Activated T-helper 17 cell treated with anti-CD3 and anti-CD28 coated beads, Interleukin-2, amount 50 U/mL, for 72 hours (primary cell): ENCODE measurements at regions not wholly inside any gene's neighbourhood (a gene's known extent, or its start where the extent isn't known, plus 50 kb on each side); places are given as distances from the start of the nearest gene placed in this dataset.

Experiments
- ATAC-seq: fragments of 150-1000 bp; cut with Tn5 transposase; replicated peaks from 2 replicates; pipeline ENCODE4 v1.10.0; 2021; ENCODE audit warnings: mild to moderate bottlenecking, moderate library complexity
- H3K27ac Mint-ChIP-seq: one replicate; pipeline ENCODE4 v1.8.0; 2022; ENCODE audit warnings: mixed read lengths
- H3K27me3 Mint-ChIP-seq: one replicate; pipeline ENCODE4 v1.8.0; 2022; ENCODE audit warnings: mixed read lengths
- H3K36me3 Mint-ChIP-seq: one replicate; pipeline ENCODE4 v1.8.0; 2022; ENCODE audit warnings: low read depth, mild to moderate bottlenecking, mixed read lengths
- H3K4me1 Mint-ChIP-seq: one replicate; pipeline ENCODE4 v1.8.0; 2022; ENCODE audit warnings: mixed read lengths
- H3K4me3 Mint-ChIP-seq: one replicate; pipeline ENCODE4 v1.8.0; 2022; ENCODE audit warnings: mild to moderate bottlenecking, mixed read lengths
- H3K9me3 Mint-ChIP-seq: one replicate; pipeline ENCODE4 v1.8.0; 2022; ENCODE audit warnings: mixed read lengths

GRCh38 chr3:6577584-6577983 lies 283.3 kb upstream of the GRM7 start:
- no peaks in the 10 kb centered on the region for H3K36me3 Mint-ChIP-seq
- peaks cover 12% of the 10 kb centered on the region for H3K9me3 Mint-ChIP-seq
- no peak for ATAC-seq
- no peak overlapping the region for H3K4me3 Mint-ChIP-seq
- H3K4me1 Mint-ChIP-seq = no peaks in the 10 kb centered on the region
- H3K27ac Mint-ChIP-seq = no peak overlapping the region
- no peaks in the 10 kb centered on the region for H3K27me3 Mint-ChIP-seq

GRCh38 chr3:6578526-6578925 lies 282.4 kb upstream of the GRM7 start:
- no peak overlapping the region for H3K27ac Mint-ChIP-seq
- H3K4me1 Mint-ChIP-seq = no peaks in the 10 kb centered on the region
- peaks cover 15% of the 10 kb centered on the region for H3K9me3 Mint-ChIP-seq
- ATAC-seq = no peak
- no peak overlapping the region for H3K4me3 Mint-ChIP-seq
- H3K27me3 Mint-ChIP-seq = no peaks in the 10 kb centered on the region
- no peaks in the 10 kb centered on the region for H3K36me3 Mint-ChIP-seq

- H3K9me3 Mint-ChIP-seq = peaks cover 15% of the 10 kb centered on the region
- H3K4me1 Mint-ChIP-seq = no peaks in the 10 kb centered on the region
- ATAC-seq = no peak
- H3K27me3 Mint-ChIP-seq = no peaks in the 10 kb centered on the region
- H3K36me3 Mint-ChIP-seq = no peaks in the 10 kb centered on the region
- H3K4me3 Mint-ChIP-seq = no peak overlapping the region
- H3K27ac Mint-ChIP-seq = no peak overlapping the region
Observed at GRCh38 chr3:6580808-6581207, 280.1 kb upstream of the GRM7 start.

DNA sequence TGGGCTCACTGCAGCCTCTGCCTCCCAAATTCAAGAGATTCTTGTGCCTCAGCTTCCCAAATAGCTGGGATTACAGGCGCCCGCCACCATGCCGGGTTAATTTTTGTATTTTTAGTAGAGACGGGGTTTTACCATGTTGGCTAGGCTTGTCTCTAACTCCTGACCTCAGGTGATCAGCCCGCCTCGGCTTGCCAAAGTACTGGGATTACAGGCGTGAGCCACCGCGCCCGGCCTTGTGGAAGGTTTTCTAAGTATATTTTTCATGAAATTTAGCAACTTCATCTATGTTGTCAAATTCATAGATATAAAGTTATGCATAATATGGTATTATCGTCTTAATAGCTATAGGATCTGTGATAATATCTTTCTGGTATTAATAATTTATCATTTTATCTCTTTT lies 275.6 kb upstream of the GRM7 start:
- no peaks in the 10 kb centered on the region for H3K27me3 Mint-ChIP-seq

DNA sequence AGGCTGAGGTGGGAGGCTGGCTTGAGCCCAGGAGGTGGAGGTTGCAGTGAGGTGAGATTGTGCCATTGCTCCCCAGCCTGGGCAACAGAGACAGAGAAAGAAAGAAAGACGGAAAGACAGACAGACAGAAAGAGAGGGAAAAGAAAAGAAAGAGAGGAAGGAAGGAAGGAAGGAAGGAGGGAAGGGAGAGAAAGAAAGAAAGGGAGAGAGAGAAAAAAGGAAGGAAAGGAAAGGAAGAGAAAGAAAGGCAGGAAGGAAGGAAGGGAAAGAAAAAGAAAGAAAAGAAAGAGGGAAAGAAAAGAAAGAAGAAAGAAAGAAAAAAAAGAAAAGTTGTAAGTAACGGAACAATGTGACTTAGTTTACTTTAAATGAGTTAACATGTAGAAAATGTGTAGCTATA lies 260.7 kb upstream of the GRM7 start:
- ATAC-seq = no peak
- Mint-ChIP-seq H3K4me3 (no peak overlapping the region), H3K9me3 (peaks cover 21% of the 10 kb centered on the region), H3K4me1 (no peaks in the 10 kb centered on the region), H3K36me3 (no peaks in the 10 kb centered on the region), H3K27ac (no peak overlapping the region), H3K27me3 (no peaks in the 10 kb centered on the region)

More for the DNA sequence above, 275.6 kb upstream of the GRM7 start:
- Mint-ChIP-seq H3K4me3 (no peak overlapping the region), H3K36me3 (no peaks in the 10 kb centered on the region), H3K4me1 (no peaks in the 10 kb centered on the region), H3K27ac (no peak overlapping the region), H3K9me3 (peaks cover 19% of the 10 kb centered on the region)
- ATAC-seq = no peak

GRCh38 chr3:6601374-6601773 lies 259.5 kb upstream of the GRM7 start:
- peaks cover 25% of the 10 kb centered on the region for H3K9me3 Mint-ChIP-seq
- ATAC-seq = no peak
- H3K27ac Mint-ChIP-seq = no peak overlapping the region
- no peaks in the 10 kb centered on the region for H3K4me1 Mint-ChIP-seq
- H3K27me3 Mint-ChIP-seq = no peaks in the 10 kb centered on the region
- no peaks in the 10 kb centered on the region for H3K36me3 Mint-ChIP-seq
- H3K4me3 Mint-ChIP-seq = no peak overlapping the region

DNA sequence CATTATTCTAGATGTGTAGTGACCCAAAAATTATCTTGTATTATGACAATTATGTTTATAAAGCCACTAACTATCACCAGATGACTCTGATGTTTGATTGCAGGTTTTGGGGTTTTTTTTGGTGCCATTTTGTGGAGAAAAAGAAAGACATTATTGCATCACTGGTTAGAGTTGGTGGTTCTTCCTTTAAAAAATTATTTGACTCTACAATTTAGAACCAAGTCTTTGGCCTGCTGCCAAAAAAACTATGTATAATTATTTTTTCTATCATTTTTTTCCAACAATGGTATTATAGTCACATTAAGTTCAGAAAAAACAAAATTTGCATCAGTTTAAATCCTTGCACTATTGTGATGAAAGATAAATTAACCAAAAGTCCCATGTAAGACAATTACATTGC lies 258.6 kb upstream of the GRM7 start:
- H3K27me3 Mint-ChIP-seq = no peaks in the 10 kb centered on the region
- H3K4me1 Mint-ChIP-seq = no peaks in the 10 kb centered on the region
- no peaks in the 10 kb centered on the region for H3K36me3 Mint-ChIP-seq
- H3K9me3 Mint-ChIP-seq = peaks cover 20% of the 10 kb centered on the region
- H3K4me3 Mint-ChIP-seq = no peak overlapping the region
- ATAC-seq = no peak
- no peak overlapping the region for H3K27ac Mint-ChIP-seq

GRCh38 chr3:6605227-6605626 lies 255.7 kb upstream of the GRM7 start:
- no peaks in the 10 kb centered on the region for H3K27me3 Mint-ChIP-seq
- no peak for ATAC-seq
- no peaks in the 10 kb centered on the region for H3K36me3 Mint-ChIP-seq
- no peak overlapping the region for H3K27ac Mint-ChIP-seq
- H3K4me3 Mint-ChIP-seq = no peak overlapping the region
- H3K9me3 Mint-ChIP-seq = peaks cover 8% of the 10 kb centered on the region
- H3K4me1 Mint-ChIP-seq = no peaks in the 10 kb centered on the region

GRCh38 chr3:6608843-6609242 lies 252.1 kb upstream of the GRM7 start:
- Mint-ChIP-seq H3K4me1 (no peaks in the 10 kb centered on the region), H3K36me3 (no peaks in the 10 kb centered on the region), H3K27ac (no peak overlapping the region), H3K4me3 (no peak overlapping the region), H3K9me3 (peaks cover 12% of the 10 kb centered on the region), H3K27me3 (no peaks in the 10 kb centered on the region)
- no peak for ATAC-seq

- no peak overlapping the region for H3K4me3 Mint-ChIP-seq
- no peaks in the 10 kb centered on the region for H3K36me3 Mint-ChIP-seq
- no peaks in the 10 kb centered on the region for H3K27me3 Mint-ChIP-seq
- no peaks in the 10 kb centered on the region for H3K4me1 Mint-ChIP-seq
- peaks cover 7% of the 10 kb centered on the region for H3K9me3 Mint-ChIP-seq
- no peak for ATAC-seq
- no peak overlapping the region for H3K27ac Mint-ChIP-seq
Observed at GRCh38 chr3:6612034-6612616, 248.8 kb upstream of the GRM7 start.

GRCh38 chr3:6622260-6622659 lies 238.7 kb upstream of the GRM7 start:
- ATAC-seq = no peak
- no peak overlapping the region for H3K27ac Mint-ChIP-seq
- H3K36me3 Mint-ChIP-seq = no peaks in the 10 kb centered on the region
- H3K9me3 Mint-ChIP-seq = peaks cover 5% of the 10 kb centered on the region
- no peaks in the 10 kb centered on the region for H3K4me1 Mint-ChIP-seq
- H3K4me3 Mint-ChIP-seq = no peak overlapping the region
- no peaks in the 10 kb centered on the region for H3K27me3 Mint-ChIP-seq

- no peaks in the 10 kb centered on the region for H3K27me3 Mint-ChIP-seq
- no peak overlapping the region for H3K27ac Mint-ChIP-seq
- no peak for ATAC-seq
- H3K4me3 Mint-ChIP-seq = no peak overlapping the region
- no peaks in the 10 kb centered on the region for H3K4me1 Mint-ChIP-seq
- peaks cover 5% of the 10 kb centered on the region for H3K9me3 Mint-ChIP-seq
- no peaks in the 10 kb centered on the region for H3K36me3 Mint-ChIP-seq
Observed at GRCh38 chr3:6622712-6623111, 238.2 kb upstream of the GRM7 start.

DNA sequence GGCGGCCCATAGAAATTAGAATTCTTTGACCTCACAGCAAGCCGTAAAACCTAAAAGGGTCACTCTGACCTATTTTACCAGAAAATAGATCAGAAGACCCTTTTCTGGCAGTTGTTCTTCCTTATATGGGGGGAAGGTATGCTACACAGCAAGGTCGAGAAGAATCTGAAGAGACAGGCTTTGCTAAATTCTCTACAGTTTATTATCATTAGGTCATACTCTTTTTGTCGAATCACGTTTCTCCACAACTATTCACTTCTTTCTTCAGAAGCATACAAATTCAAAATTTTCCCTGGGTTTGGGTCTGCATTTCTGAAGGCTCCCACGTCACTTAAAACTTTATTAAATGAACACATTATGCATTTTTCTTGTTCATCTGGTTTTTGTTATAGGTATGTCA lies 229.5 kb upstream of the GRM7 start:
- no peaks in the 10 kb centered on the region for H3K36me3 Mint-ChIP-seq
- H3K4me1 Mint-ChIP-seq = no peaks in the 10 kb centered on the region
- H3K9me3 Mint-ChIP-seq = peaks cover 8% of the 10 kb centered on the region
- no peaks in the 10 kb centered on the region for H3K27me3 Mint-ChIP-seq
- no peak for ATAC-seq
- no peak overlapping the region for H3K27ac Mint-ChIP-seq
- no peak overlapping the region for H3K4me3 Mint-ChIP-seq

GRCh38 chr3:6640907-6641306 lies 220.0 kb upstream of the GRM7 start:
- no peak overlapping the region for H3K4me3 Mint-ChIP-seq

DNA sequence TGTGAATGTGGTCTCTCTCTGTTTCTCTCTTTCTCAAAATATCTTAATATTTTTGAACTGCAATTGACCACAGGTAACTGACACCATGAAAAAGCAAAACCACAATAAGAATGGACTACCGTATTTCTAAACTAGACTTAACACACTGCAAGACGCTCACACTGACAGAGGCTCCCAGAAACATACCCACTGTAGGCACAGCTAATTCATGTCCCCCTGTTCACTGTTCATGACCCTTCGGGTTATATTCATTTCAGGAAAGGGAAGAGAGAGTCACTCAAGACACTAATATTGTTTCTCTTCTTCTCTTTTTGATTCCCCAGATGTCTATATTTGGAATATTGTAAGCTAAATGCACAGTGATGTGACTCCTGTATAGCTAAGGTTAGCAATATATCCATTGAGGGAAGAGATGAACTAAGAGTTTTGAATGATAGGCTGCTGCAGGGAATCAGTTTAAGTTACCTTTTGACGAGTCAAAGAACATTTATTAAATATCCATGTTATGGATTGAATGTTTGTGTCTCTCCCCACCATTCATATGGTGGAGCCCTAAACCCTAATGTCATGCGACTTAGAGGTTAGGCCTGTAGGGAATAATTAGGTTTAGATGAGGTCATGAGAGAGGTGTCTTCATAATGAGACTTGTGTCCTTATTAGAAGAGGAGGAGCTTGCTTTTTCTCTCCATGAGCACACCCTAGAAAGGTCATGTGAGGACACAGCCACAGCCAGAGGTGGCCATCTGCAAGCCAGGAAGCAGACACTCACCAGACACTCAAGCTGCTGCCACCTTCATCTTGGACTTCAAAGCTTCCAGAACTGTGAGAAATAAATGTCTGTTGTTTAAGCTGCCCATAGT lies 216.6 kb upstream of the GRM7 start:
- Mint-ChIP-seq H3K27ac (no peak overlapping the region), H3K9me3 (peaks cover 10% of the 10 kb centered on the region), H3K4me3 (no peak overlapping the region), H3K27me3 (no peaks in the 10 kb centered on the region), H3K36me3 (no peaks in the 10 kb centered on the region), H3K4me1 (no peaks in the 10 kb centered on the region)
- ATAC-seq = no peak

More at GRCh38 chr3:6640907-6641306, 220.0 kb upstream of the GRM7 start:
- Mint-ChIP-seq H3K27me3 (no peaks in the 10 kb centered on the region), H3K36me3 (no peaks in the 10 kb centered on the region), H3K4me1 (no peaks in the 10 kb centered on the region), H3K27ac (no peak overlapping the region), H3K9me3 (peaks cover 13% of the 10 kb centered on the region)
- ATAC-seq = no peak
